ENCODE measurements at regions not wholly inside any gene's neighbourhood (a gene's known extent, or its start where the extent isn't known, plus 50 kb on each side); places are given as distances from the start of the nearest gene placed in this dataset.

GRCh38 chr7:9680713-9681112, 1247.3 kb downstream of the NXPH1 start:
- TF ChIP-seq, protein P1, sequence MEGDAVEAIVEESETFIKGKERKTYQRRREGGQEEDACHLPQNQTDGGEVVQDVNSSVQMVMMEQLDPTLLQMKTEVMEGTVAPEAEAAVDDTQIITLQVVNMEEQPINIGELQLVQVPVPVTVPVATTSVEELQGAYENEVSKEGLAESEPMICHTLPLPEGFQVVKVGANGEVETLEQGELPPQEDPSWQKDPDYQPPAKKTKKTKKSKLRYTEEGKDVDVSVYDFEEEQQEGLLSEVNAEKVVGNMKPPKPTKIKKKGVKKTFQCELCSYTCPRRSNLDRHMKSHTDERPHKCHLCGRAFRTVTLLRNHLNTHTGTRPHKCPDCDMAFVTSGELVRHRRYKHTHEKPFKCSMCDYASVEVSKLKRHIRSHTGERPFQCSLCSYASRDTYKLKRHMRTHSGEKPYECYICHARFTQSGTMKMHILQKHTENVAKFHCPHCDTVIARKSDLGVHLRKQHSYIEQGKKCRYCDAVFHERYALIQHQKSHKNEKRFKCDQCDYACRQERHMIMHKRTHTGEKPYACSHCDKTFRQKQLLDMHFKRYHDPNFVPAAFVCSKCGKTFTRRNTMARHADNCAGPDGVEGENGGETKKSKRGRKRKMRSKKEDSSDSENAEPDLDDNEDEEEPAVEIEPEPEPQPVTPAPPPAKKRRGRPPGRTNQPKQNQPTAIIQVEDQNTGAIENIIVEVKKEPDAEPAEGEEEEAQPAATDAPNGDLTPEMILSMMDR (IDR thresholded peaks at IDR 0.05) = no peak
- no peak for TF ChIP-seq ZFX (IDR thresholded peaks at IDR 0.05; ENCODE audit: borderline replicate concordance)
